Neural progenitor cell (in vitro differentiated cells): ENCODE measurements at regions not wholly inside any gene's neighbourhood (a gene's known extent, or its start where the extent isn't known, plus 50 kb on each side); places are given as distances from the start of the nearest gene placed in this dataset.

Experiments used
- CTCF ChIP-seq: fragments of 200-600 bp; sonication (generic); IDR thresholded peaks from 2 replicates; pipeline ENCODE4 v1.5.1; 2017; ENCODE audit warnings: antibody characterized with exemption, mild to moderate bottlenecking
- EZH2 ChIP-seq: fragments of 200-600 bp; sonication (generic); IDR thresholded peaks from 2 replicates; pipeline ENCODE4 v1.6.1; 2017; ENCODE audit warnings: antibody characterized with exemption, mild to moderate bottlenecking, moderate library complexity
- EZH2phosphoT487 ChIP-seq: fragments of 200-600 bp; sonication (generic); IDR thresholded peaks from 2 replicates; pipeline ENCODE4 v1.6.1; 2017; ENCODE audit warnings: antibody characterized with exemption

DNA sequence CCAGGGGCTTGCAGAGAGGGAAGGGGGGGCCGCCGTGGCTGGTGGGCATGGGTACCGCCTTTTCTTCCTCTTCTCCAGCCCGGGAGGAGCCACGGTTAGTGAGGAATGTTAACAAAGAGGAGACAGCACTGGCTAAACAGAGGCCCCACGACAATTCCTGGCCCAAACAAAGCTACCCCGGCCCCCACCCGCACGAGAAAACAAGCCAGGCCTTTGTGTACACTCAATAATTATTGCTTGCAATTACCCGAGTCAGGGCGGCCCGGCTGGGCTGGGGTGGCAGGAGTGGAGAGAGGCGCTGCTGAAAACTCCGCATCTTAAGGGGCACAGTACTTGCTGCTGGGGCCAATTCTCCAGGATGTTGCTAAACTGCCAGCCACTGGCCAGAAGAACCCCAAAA is 56.4 kb downstream of the IRX5 start:
- no peak for TF ChIP-seq EZH2
- no peak for TF ChIP-seq CTCF
- no peak for TF ChIP-seq EZH2phosphoT487
